ENCODE measurements at regions not wholly inside any gene's neighbourhood (a gene's known extent, or its start where the extent isn't known, plus 50 kb on each side); places are given as distances from the start of the nearest gene placed in this dataset.

- Histone ChIP-seq H3K27me3 (ENCODE audit: control insufficient read depth in 2 of 2, insufficient read depth in 2 of 2, low read length in 2 of 2) (no peaks in the 10 kb centered on the region), H3K4me1 (ENCODE audit: control insufficient read depth, extremely low read depth, insufficient read depth, low read length) (no peaks in the 10 kb centered on the region), H3K4me2 (ENCODE audit: insufficient read depth, low read length) (no peak overlapping the region), H4K20me1 (replicated peaks; ENCODE audit: control insufficient read depth, extremely low read depth, insufficient read depth, low read length) (no peaks in the 10 kb centered on the region), H3K36me3 (ENCODE audit: control insufficient read depth in 2 of 2, extremely low read depth in 1 of 2, insufficient read depth in 2 of 2, low read length in 2 of 2) (no peaks in the 10 kb centered on the region), H3K9me3 (replicated peaks; ENCODE audit: control insufficient read depth, insufficient read depth, low read length) (no peaks in the 10 kb centered on the region), H2AFZ (ENCODE audit: low read depth, low read length) (no peak overlapping the region), H3K9me1 (replicated peaks; ENCODE audit: control insufficient read depth, extremely low read depth, insufficient read depth, low read length) (no peaks in the 10 kb centered on the region), H3K9ac (replicated peaks; ENCODE audit: extremely low read depth, insufficient read depth, low read length) (no peak overlapping the region), H3K4me3 (replicated peaks in 1 of 3; ENCODE audit: insufficient read depth in 1 of 3, low read depth in 1 of 3, low read length in 3 of 3) (no peak overlapping the region), H3K27ac (ENCODE audit: insufficient read depth, low read depth, low read length) (no peak overlapping the region), H3K79me2 (ENCODE audit: control insufficient read depth, insufficient read depth, low read length) (no peaks in the 10 kb centered on the region)
- TF ChIP-seq EZH2 (IDR thresholded peaks at IDR 0.05; ENCODE audit: borderline replicate concordance, low read depth, low read length, severe bottlenecking) (no peak), MYC (IDR thresholded peaks at IDR 0.05; ENCODE audit: low read depth, low read length) (no peak)
- POLR2A ChIA-PET = no interaction called here
- CTCF ChIA-PET = interaction anchor here (0.6 kb wide), 1 partner anchor 68 kb away, joined by 3 read pairs; no protein-coding TSS in a partner anchor
- intact Hi-C loops (cut with micrococcal nuclease) = no loop called here
- FAIRE-seq (no peak), DNase-seq (ENCODE audit: low read depth, low spot score) (no peak)
- dilution Hi-C loops (cut with MboI; ENCODE audit: extremely low pct_ligation_motif_present, low sequenced_read_pairs) = no loop called here
- BruUV-seq (replicated peaks) = no TSS peak
These were observed 471.7 kb upstream of the B3GALT2 start for GRCh38 chr1:193658081-193658480.

- Histone ChIP-seq H3K9me1 (replicated peaks; ENCODE audit: control insufficient read depth, extremely low read depth, insufficient read depth, low read length) (no peaks in the 10 kb centered on the region), H3K4me1 (ENCODE audit: control insufficient read depth, extremely low read depth, insufficient read depth, low read length) (no peaks in the 10 kb centered on the region), H3K9ac (replicated peaks; ENCODE audit: extremely low read depth, insufficient read depth, low read length) (no peak overlapping the region), H3K9me3 (replicated peaks; ENCODE audit: control insufficient read depth, insufficient read depth, low read length) (no peaks in the 10 kb centered on the region), H4K20me1 (replicated peaks; ENCODE audit: control insufficient read depth, extremely low read depth, insufficient read depth, low read length) (no peaks in the 10 kb centered on the region), H3K36me3 (ENCODE audit: control insufficient read depth in 2 of 2, extremely low read depth in 1 of 2, insufficient read depth in 2 of 2, low read length in 2 of 2) (no peaks in the 10 kb centered on the region), H3K4me3 (replicated peaks in 1 of 3; ENCODE audit: insufficient read depth in 1 of 3, low read depth in 1 of 3, low read length in 3 of 3) (no peak overlapping the region), H3K4me2 (ENCODE audit: insufficient read depth, low read length) (no peak overlapping the region), H3K27ac (ENCODE audit: insufficient read depth, low read depth, low read length) (no peak overlapping the region), H3K79me2 (ENCODE audit: control insufficient read depth, insufficient read depth, low read length) (no peaks in the 10 kb centered on the region), H3K27me3 (ENCODE audit: control insufficient read depth in 2 of 2, insufficient read depth in 2 of 2, low read length in 2 of 2) (no peaks in the 10 kb centered on the region), H2AFZ (ENCODE audit: low read depth, low read length) (no peak overlapping the region)
- intact Hi-C loops (cut with micrococcal nuclease) = no loop called here
- ChIA-PET CTCF (no interaction called here), POLR2A (no interaction called here)
- no peak for FAIRE-seq
- no peak for TF ChIP-seq EZH2 (IDR thresholded peaks at IDR 0.05; ENCODE audit: borderline replicate concordance, low read depth, low read length, severe bottlenecking)
- TF ChIP-seq GATA2 (IDR thresholded peaks at IDR 0.05; ENCODE audit: insufficient read depth, insufficient read length, low read depth, low read length) = peak; percentile 56
- dilution Hi-C loops (cut with MboI; ENCODE audit: extremely low pct_ligation_motif_present, low sequenced_read_pairs) = no loop called here
- DNase-seq (ENCODE audit: low read depth, low spot score) = no peak
- BruUV-seq (replicated peaks) = no TSS peak
These were observed 471.1 kb upstream of the B3GALT2 start for GRCh38 chr1:193657552-193657951.
